ENCODE measurements at regions not wholly inside any gene's neighbourhood (a gene's known extent, or its start where the extent isn't known, plus 50 kb on each side); places are given as distances from the start of the nearest gene placed in this dataset.

DNA sequence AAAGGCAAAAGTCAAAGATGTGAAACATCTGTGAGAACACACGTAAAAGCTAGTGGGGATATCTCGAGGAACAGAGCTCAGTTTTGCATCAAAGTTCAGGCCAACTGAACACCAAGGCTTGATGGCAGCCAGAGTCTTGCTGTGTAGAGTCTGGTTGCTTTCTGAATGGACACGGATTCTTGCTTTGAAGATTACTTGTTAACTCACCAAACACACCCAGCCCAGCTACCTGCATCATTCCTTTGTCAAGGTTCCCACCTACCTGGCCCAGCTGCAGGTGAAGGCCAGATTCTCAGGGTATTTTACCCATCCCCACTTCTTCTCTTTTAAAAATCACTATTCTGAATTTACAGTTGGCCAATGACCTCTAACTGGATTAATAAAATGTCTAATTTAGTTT is 174.4 kb upstream of the PHYHIPL start:
- no peaks in the 10 kb centered on the region for H3K36me3 ChIP-seq (ENCODE audit: control insufficient read depth in 2 of 2, extremely low read depth in 1 of 2, insufficient read depth in 2 of 2, low read length in 2 of 2)
- H3K4me2 ChIP-seq (ENCODE audit: insufficient read depth, low read length): no peak overlapping the region
- ChIA-PET CTCF (no interaction called here), POLR2A (no interaction called here)
- no peaks in the 10 kb centered on the region for H4K20me1 ChIP-seq (replicated peaks; ENCODE audit: control insufficient read depth, extremely low read depth, insufficient read depth, low read length)
- H3K9ac ChIP-seq (replicated peaks; ENCODE audit: extremely low read depth, insufficient read depth, low read length): no peak overlapping the region
- no peak overlapping the region for H3K27ac ChIP-seq (ENCODE audit: insufficient read depth, low read depth, low read length)
- FAIRE-seq (no peak), DNase-seq (ENCODE audit: low read depth, low spot score) (no peak)
- no peaks in the 10 kb centered on the region for H3K9me1 ChIP-seq (replicated peaks; ENCODE audit: control insufficient read depth, extremely low read depth, insufficient read depth, low read length)
- H3K27me3 ChIP-seq (ENCODE audit: control insufficient read depth in 2 of 2, insufficient read depth in 2 of 2, low read length in 2 of 2): no peaks in the 10 kb centered on the region
- no peaks in the 10 kb centered on the region for H3K4me1 ChIP-seq (ENCODE audit: control insufficient read depth, extremely low read depth, insufficient read depth, low read length)
- TF ChIP-seq, protein P1, sequence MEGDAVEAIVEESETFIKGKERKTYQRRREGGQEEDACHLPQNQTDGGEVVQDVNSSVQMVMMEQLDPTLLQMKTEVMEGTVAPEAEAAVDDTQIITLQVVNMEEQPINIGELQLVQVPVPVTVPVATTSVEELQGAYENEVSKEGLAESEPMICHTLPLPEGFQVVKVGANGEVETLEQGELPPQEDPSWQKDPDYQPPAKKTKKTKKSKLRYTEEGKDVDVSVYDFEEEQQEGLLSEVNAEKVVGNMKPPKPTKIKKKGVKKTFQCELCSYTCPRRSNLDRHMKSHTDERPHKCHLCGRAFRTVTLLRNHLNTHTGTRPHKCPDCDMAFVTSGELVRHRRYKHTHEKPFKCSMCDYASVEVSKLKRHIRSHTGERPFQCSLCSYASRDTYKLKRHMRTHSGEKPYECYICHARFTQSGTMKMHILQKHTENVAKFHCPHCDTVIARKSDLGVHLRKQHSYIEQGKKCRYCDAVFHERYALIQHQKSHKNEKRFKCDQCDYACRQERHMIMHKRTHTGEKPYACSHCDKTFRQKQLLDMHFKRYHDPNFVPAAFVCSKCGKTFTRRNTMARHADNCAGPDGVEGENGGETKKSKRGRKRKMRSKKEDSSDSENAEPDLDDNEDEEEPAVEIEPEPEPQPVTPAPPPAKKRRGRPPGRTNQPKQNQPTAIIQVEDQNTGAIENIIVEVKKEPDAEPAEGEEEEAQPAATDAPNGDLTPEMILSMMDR (IDR thresholded peaks at IDR 0.05; ENCODE audit: extremely low read depth in 1 of 2, insufficient read depth in 1 of 2, low read depth in 1 of 2, low read length in 2 of 2): no peak
- TF ChIP-seq EZH2 (IDR thresholded peaks at IDR 0.05; ENCODE audit: borderline replicate concordance, low read depth, low read length, severe bottlenecking) (no peak), FOS (IDR thresholded peaks at IDR 0.05; ENCODE audit: borderline replicate concordance, insufficient read depth, low read length) (no peak), POLR2A (IDR thresholded peaks at IDR 0.05; ENCODE audit: low read depth, low read length) (no peak), MYC (IDR thresholded peaks at IDR 0.05; ENCODE audit: low read depth, low read length) (no peak), POLR2AphosphoS5 (IDR thresholded peaks at IDR 0.05; ENCODE audit: insufficient read depth, low read depth, low read length) (no peak), GATA2 (IDR thresholded peaks at IDR 0.05; ENCODE audit: insufficient read depth, insufficient read length, low read depth, low read length) (no peak), JUN (IDR thresholded peaks at IDR 0.05; ENCODE audit: borderline replicate concordance, insufficient read depth, insufficient read length, low read depth) (no peak)
- TF ChIP-seq, protein P2, sequence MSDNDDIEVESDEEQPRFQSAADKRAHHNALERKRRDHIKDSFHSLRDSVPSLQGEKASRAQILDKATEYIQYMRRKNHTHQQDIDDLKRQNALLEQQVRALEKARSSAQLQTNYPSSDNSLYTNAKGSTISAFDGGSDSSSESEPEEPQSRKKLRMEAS (IDR thresholded peaks at IDR 0.05; ENCODE audit: insufficient read depth, insufficient read length): no peak
- H3K4me3 ChIP-seq (replicated peaks in 1 of 3; ENCODE audit: insufficient read depth in 1 of 3, low read depth in 1 of 3, low read length in 3 of 3): no peak overlapping the region
- dilution Hi-C loops (cut with MboI; ENCODE audit: extremely low pct_ligation_motif_present, low sequenced_read_pairs): no loop called here
- no TSS peak for BruUV-seq (replicated peaks)
- H3K79me2 ChIP-seq (ENCODE audit: control insufficient read depth, insufficient read depth, low read length): no peaks in the 10 kb centered on the region
- H2AFZ ChIP-seq (ENCODE audit: low read depth, low read length): no peak overlapping the region
- intact Hi-C loops (cut with micrococcal nuclease): no loop called here
- no peaks in the 10 kb centered on the region for H3K9me3 ChIP-seq (replicated peaks; ENCODE audit: control insufficient read depth, insufficient read depth, low read length)

Measured in endothelial cell of umbilical vein (primary cell).